Right lobe of liver (tissue), 6 donors: ENCODE measurements at regions not wholly inside any gene's neighbourhood (a gene's known extent, or its start where the extent isn't known, plus 50 kb on each side); places are given as distances from the start of the nearest gene placed in this dataset.
"Not testable (repeated sequence)": the region's sequence is repeated elsewhere in the genome, so short reads cannot be mapped to it uniquely, and the experiment has no call there.

Source experiments
- ATAC-seq, 4 donors: fragments of 200-7000 bp; cut with Tn5 transposase; one replicate each; pipeline ENCODE4 v1.9.1; 2020; ENCODE audit warnings: mild to moderate bottlenecking in 4 of 4, moderate library complexity in 4 of 4
- DNase-seq, 3 donors: peaks; one replicate each; pipeline ENCODE4 v3.0.0-alpha.2; 2020
- H3K27ac ChIP-seq, 3 donors: fragments of 200-600 bp; one replicate each; pipeline ENCODE4 v1.8.0; 2022
- H3K27me3 ChIP-seq, 2 donors: fragments of 200-600 bp; one replicate each; pipeline ENCODE4 v1.8.0; 2022
- H3K36me3 ChIP-seq, 4 donors: fragments of 200-600 bp; sonication (generic) in 1 of 4; one replicate each; pipeline versions ENCODE4 v1.5.1 to v1.8.0; 2017 to 2022; ENCODE audit warnings: control low read depth in 1 of 4
- H3K4me1 ChIP-seq, 4 donors: fragments of 200-600 bp; sonication (generic) in 1 of 4; one replicate each; pipeline versions ENCODE4 v1.5.1 to v1.8.0; 2017 to 2022; ENCODE audit warnings: control low read depth in 1 of 4
- H3K4me3 ChIP-seq, 3 donors: fragments of 200-600 bp; one replicate each; pipeline ENCODE4 v1.8.0; 2022
- H3K9me3 ChIP-seq, 4 donors: fragments of 200-600 bp; sonication (generic) in 1 of 4; one replicate each; pipeline versions ENCODE4 v1.5.1 to v1.8.0; 2017 to 2022; ENCODE audit warnings: control low read depth in 1 of 4
- POLR2A ChIP-seq: fragments of 450-650 bp; IDR thresholded peaks from one replicate; pipeline ENCODE4 v1.6.1; 2017; ENCODE audit warnings: antibody characterized with exemption, mild to moderate bottlenecking
- WGBS: methylation state at CpG from one replicate; pipeline ENCODE4 v1.1.6; 2018; ENCODE audit warnings: low coverage, low lambda C conversion rate; ENCODE audit not compliant: insufficient coverage; ENCODE audit errors: missing lambda C conversion rate; 5-methylcytosine and 5-hydroxymethylcytosine counted together
- intact Hi-C, 2 donors: fragments of 100-400 bp; cut with DNase I; formaldehyde crosslinking; loops; one replicate each; pipeline versions ENCODE4 v1.11.2 to v1.14.1; 2022
- TF ChIP-seq, protein P1 (sequence below), 4 donors: fragments of 200-600 bp in 3 of 4; fragments of 450-650 bp in 1 of 4; IDR thresholded peaks; one replicate each; pipeline versions ENCODE4 v1.5.1 to v1.8.0; 2016 to 2022; ENCODE audit warnings: antibody characterized with exemption in 4 of 4, mild to moderate bottlenecking in 2 of 4
- donor health status: DM: no; HTN: yes; CAD: no.
- donor health status: DM: no; HTN: no; CAD: no.
- donor health status: DM: no; HTN: no; CAD: no.
- donor health status: DM: no; HTN: yes; CAD: no.
- donor health status: DM: no; HTN: yes; CAD: no.

- WGBS, result 63% methylated on average over 2 of the region's 3 CpGs
- TF ChIP-seq, protein P1, sequence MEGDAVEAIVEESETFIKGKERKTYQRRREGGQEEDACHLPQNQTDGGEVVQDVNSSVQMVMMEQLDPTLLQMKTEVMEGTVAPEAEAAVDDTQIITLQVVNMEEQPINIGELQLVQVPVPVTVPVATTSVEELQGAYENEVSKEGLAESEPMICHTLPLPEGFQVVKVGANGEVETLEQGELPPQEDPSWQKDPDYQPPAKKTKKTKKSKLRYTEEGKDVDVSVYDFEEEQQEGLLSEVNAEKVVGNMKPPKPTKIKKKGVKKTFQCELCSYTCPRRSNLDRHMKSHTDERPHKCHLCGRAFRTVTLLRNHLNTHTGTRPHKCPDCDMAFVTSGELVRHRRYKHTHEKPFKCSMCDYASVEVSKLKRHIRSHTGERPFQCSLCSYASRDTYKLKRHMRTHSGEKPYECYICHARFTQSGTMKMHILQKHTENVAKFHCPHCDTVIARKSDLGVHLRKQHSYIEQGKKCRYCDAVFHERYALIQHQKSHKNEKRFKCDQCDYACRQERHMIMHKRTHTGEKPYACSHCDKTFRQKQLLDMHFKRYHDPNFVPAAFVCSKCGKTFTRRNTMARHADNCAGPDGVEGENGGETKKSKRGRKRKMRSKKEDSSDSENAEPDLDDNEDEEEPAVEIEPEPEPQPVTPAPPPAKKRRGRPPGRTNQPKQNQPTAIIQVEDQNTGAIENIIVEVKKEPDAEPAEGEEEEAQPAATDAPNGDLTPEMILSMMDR (IDR thresholded peaks at IDR 0.05), result no peak
- no peak for TF ChIP-seq POLR2A
- ATAC-seq (no peak), DNase-seq (no peak)
- no peaks in the 10 kb centered on the region for H3K36me3 ChIP-seq
- no peaks in the 10 kb centered on the region for H3K4me1 ChIP-seq
- H3K4me3 ChIP-seq, result no peak overlapping the region
- intact Hi-C loops, result no loop called here
- H3K27ac ChIP-seq, result no peak overlapping the region
- no peaks in the 10 kb centered on the region for H3K27me3 ChIP-seq
- H3K9me3 ChIP-seq, result no peaks in the 10 kb centered on the region
Measured at GRCh38 chr20:52302736-52303135, 111.2 kb upstream of the ZFP64 start.

GRCh38 chr20:52302051-52302450, 110.5 kb upstream of the ZFP64 start:
- WGBS, result 98% methylated on average over 5 of the region's 6 CpGs
- H3K4me3 ChIP-seq, H3K4me1 ChIP-seq, H3K9me3 ChIP-seq, ATAC-seq, DNase-seq, H3K27me3 ChIP-seq, intact Hi-C loops, H3K36me3 ChIP-seq, H3K27ac ChIP-seq: not testable (repeated sequence)

DNA sequence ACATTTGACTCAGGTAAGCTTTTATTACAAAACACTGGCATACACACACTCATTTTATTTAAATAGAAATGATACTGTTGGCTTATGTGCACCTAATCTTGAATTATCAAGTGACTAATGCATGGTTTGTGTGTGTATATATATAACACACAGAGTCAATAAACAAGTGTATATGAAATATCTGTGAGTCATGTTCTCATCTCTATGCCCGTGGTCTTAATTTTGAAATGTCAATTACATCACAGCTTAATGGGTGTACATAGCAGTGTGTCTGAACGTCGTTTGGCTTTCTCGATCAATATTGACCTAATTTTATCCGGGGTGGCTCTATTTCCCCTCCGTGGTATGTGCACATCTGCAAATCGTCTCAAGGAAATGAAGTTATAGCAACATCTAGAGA, 104.0 kb upstream of the ZFP64 start:
- no peaks in the 10 kb centered on the region for H3K4me1 ChIP-seq
- H3K27me3 ChIP-seq, result no peaks in the 10 kb centered on the region
- ATAC-seq (no peak), DNase-seq (no peak)
- H3K27ac ChIP-seq, result no peak overlapping the region
- intact Hi-C loops, result no loop called here
- no peaks in the 10 kb centered on the region for H3K36me3 ChIP-seq
- no peaks in the 10 kb centered on the region for H3K9me3 ChIP-seq
- 43% methylated on average over 7 of the region's 7 CpGs for WGBS
- TF ChIP-seq POLR2A, result no peak
- TF ChIP-seq, protein P1 (IDR thresholded peaks at IDR 0.05), result no peak
- H3K4me3 ChIP-seq, result no peak overlapping the region

- WGBS, result 83% methylated on average over 1 of the region's 2 CpGs
Measured at GRCh38 chr20:52294106-52294628, 102.6 kb upstream of the ZFP64 start.

DNA sequence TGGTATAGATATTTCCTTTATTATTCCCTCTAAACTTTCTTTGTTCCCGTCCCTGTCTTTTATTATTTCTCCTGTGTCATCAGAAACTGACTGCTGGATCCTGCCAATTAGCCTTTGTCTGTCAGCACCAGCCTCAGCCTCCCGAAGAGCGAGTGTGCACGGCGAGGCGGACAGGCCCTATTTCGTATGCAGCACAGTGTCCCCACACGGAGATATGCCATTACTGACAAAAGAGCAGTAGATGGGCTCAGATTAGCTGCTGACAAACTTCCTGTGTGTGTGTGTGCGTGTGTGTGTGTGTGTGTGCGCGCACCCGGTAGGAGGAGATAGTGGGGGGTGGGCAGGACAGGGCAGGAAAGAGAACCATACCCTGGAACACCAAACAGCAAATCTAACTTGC, 99.5 kb upstream of the ZFP64 start:
- intact Hi-C loops, result no loop called here

More at GRCh38 chr20:52294106-52294628, 102.6 kb upstream of the ZFP64 start:
- no peak overlapping the region for H3K4me3 ChIP-seq
- intact Hi-C loops, result no loop called here
- H3K9me3 ChIP-seq, result no peaks in the 10 kb centered on the region
- no peaks in the 10 kb centered on the region for H3K36me3 ChIP-seq
- H3K4me1 ChIP-seq, result no peaks in the 10 kb centered on the region
- H3K27me3 ChIP-seq, result no peaks in the 10 kb centered on the region
- ATAC-seq (no peak), DNase-seq (no peak)
- H3K27ac ChIP-seq, result no peak overlapping the region
- TF ChIP-seq POLR2A, result no peak
- TF ChIP-seq, protein P1 (IDR thresholded peaks at IDR 0.05), result no peak

More for the DNA sequence above, 99.5 kb upstream of the ZFP64 start:
- H3K4me3 ChIP-seq, result no peak overlapping the region
- no peaks in the 10 kb centered on the region for H3K36me3 ChIP-seq
- H3K9me3 ChIP-seq, result no peaks in the 10 kb centered on the region
- ATAC-seq (no peak), DNase-seq (no peak)
- TF ChIP-seq, protein P1 (IDR thresholded peaks at IDR 0.05), result no peak
- no peak for TF ChIP-seq POLR2A
- no peaks in the 10 kb centered on the region for H3K27me3 ChIP-seq
- H3K4me1 ChIP-seq, result no peaks in the 10 kb centered on the region
- no peak overlapping the region for H3K27ac ChIP-seq
- WGBS, result 76% methylated on average over 11 of the region's 12 CpGs
